ENCODE measurements at regions not wholly inside any gene's neighbourhood (a gene's known extent, or its start where the extent isn't known, plus 50 kb on each side); places are given as distances from the start of the nearest gene placed in this dataset.

GRCh38 chr7:10889266-10889898 is 84.3 kb upstream of the PHF14 start:
- H3K27me3 Mint-ChIP-seq (ENCODE audit: insufficient read depth), result no peaks in the 10 kb centered on the region
- peak; percentile 66 for DNase-seq
- Histone ChIP-seq H3K4me3 (ENCODE audit: low read length) (no peak overlapping the region), H3K27me3 (ENCODE audit: control insufficient read depth, insufficient read depth, low read length, poor library complexity, severe bottlenecking) (no peaks in the 10 kb centered on the region), H3K36me3 (ENCODE audit: control insufficient read depth, insufficient read depth, low read length) (no peaks in the 10 kb centered on the region), H3K9ac (ENCODE audit: extremely low read depth, low read length, poor library complexity, severe bottlenecking) (no peak overlapping the region), H3K27ac (ENCODE audit: low read depth, low read length) (no peak overlapping the region), H3K9me3 (ENCODE audit: control insufficient read depth, low read length) (no peaks in the 10 kb centered on the region), H3K4me1 (ENCODE audit: control insufficient read depth, insufficient read depth, low read length) (no peaks in the 10 kb centered on the region)
- 53 to 78% methylated on average over 7 to 10 of the region's 10 CpGs for WGBS, 2 experiments (ENCODE audit: insufficient coverage in 1 of 2, insufficient read length in 1 of 2)
- no peaks in the 10 kb centered on the region for H3K36me3 Mint-ChIP-seq (ENCODE audit: low read depth)
- no peak overlapping the region for H3K4me3 Mint-ChIP-seq
- no peaks in the 10 kb centered on the region for H3K4me1 Mint-ChIP-seq
- H3K27ac Mint-ChIP-seq, result no peak overlapping the region
- no peaks in the 10 kb centered on the region for H3K9me3 Mint-ChIP-seq
- peak; percentile 87 for TF ChIP-seq CTCF (conservative IDR thresholded peaks at IDR 0.05)

- no peak for TF ChIP-seq CTCF (conservative IDR thresholded peaks at IDR 0.05)
- peaks cover 3% of the 10 kb centered on the region for H3K9me3 Mint-ChIP-seq
- WGBS, 2 experiments (ENCODE audit: insufficient coverage in 1 of 2, insufficient read length in 1 of 2), result 68 to 81% methylated on average over 5 to 9 of the region's 9 CpGs
- no peaks in the 10 kb centered on the region for H3K4me1 Mint-ChIP-seq
- Histone ChIP-seq H3K27ac (ENCODE audit: low read depth, low read length) (no peak overlapping the region), H3K9ac (ENCODE audit: extremely low read depth, low read length, poor library complexity, severe bottlenecking) (no peak overlapping the region), H3K4me1 (ENCODE audit: control insufficient read depth, insufficient read depth, low read length) (no peaks in the 10 kb centered on the region), H3K36me3 (ENCODE audit: control insufficient read depth, insufficient read depth, low read length) (no peaks in the 10 kb centered on the region), H3K9me3 (ENCODE audit: control insufficient read depth, low read length) (peaks cover 7% of the 10 kb centered on the region), H3K27me3 (ENCODE audit: control insufficient read depth, insufficient read depth, low read length, poor library complexity, severe bottlenecking) (no peaks in the 10 kb centered on the region), H3K4me3 (ENCODE audit: low read length) (no peak overlapping the region)
- H3K27ac Mint-ChIP-seq, result no peak overlapping the region
- DNase-seq, result peak; percentile 91
- H3K27me3 Mint-ChIP-seq (ENCODE audit: insufficient read depth), result no peaks in the 10 kb centered on the region
- H3K36me3 Mint-ChIP-seq (ENCODE audit: low read depth), result no peaks in the 10 kb centered on the region
- no peak overlapping the region for H3K4me3 Mint-ChIP-seq
Measured at GRCh38 chr7:10908600-10908999, 65.1 kb upstream of the PHF14 start.

GRCh38 chr7:10910447-10910846 is 63.2 kb upstream of the PHF14 start:
- Histone ChIP-seq H3K4me1 (ENCODE audit: control insufficient read depth, insufficient read depth, low read length) (no peaks in the 10 kb centered on the region), H3K9me3 (ENCODE audit: control insufficient read depth, low read length) (peaks cover 7% of the 10 kb centered on the region), H3K27me3 (ENCODE audit: control insufficient read depth, insufficient read depth, low read length, poor library complexity, severe bottlenecking) (no peaks in the 10 kb centered on the region), H3K36me3 (ENCODE audit: control insufficient read depth, insufficient read depth, low read length) (no peaks in the 10 kb centered on the region), H3K9ac (ENCODE audit: extremely low read depth, low read length, poor library complexity, severe bottlenecking) (no peak overlapping the region), H3K27ac (ENCODE audit: low read depth, low read length) (no peak overlapping the region), H3K4me3 (ENCODE audit: low read length) (no peak overlapping the region)
- no peaks in the 10 kb centered on the region for H3K27me3 Mint-ChIP-seq (ENCODE audit: insufficient read depth)
- no peak overlapping the region for H3K27ac Mint-ChIP-seq
- no peak for DNase-seq
- H3K36me3 Mint-ChIP-seq (ENCODE audit: low read depth), result no peaks in the 10 kb centered on the region
- no peak for TF ChIP-seq CTCF (conservative IDR thresholded peaks at IDR 0.05)
- peaks cover 3% of the 10 kb centered on the region for H3K9me3 Mint-ChIP-seq
- no peaks in the 10 kb centered on the region for H3K4me1 Mint-ChIP-seq
- 95 to 100% methylated on average over 2 of the region's 2 CpGs for WGBS, 2 experiments (ENCODE audit: insufficient coverage in 1 of 2, insufficient read length in 1 of 2)
- no peak overlapping the region for H3K4me3 Mint-ChIP-seq
